HL-60 (cell line): ENCODE measurements at regions not wholly inside any gene's neighbourhood (a gene's known extent, or its start where the extent isn't known, plus 50 kb on each side); places are given as distances from the start of the nearest gene placed in this dataset.

Experiments
- DNase-seq, 2 experiments: peaks; one replicate each; pipeline ENCODE4 v3.0.0-alpha.2; 2010 to 2020; ENCODE audit warnings: low read depth in 1 of 2, low spot score in 1 of 2
- H3K27ac ChIP-seq: fragments of 250-450 bp; sonication (Bioruptor Pico); replicated peaks from 2 replicates; pipeline ENCODE4 v1.5.1; 2020; ENCODE audit warnings: mild to moderate bottlenecking, moderate library complexity
- H3K27me3 ChIP-seq: fragments of 250-450 bp; sonication (Bioruptor Pico); 2 replicates; pipeline ENCODE4 v1.5.1; 2021; ENCODE audit warnings: mild to moderate bottlenecking, moderate library complexity; ENCODE audit not compliant: insufficient read depth, poor library complexity, severe bottlenecking
- H3K4me3 ChIP-seq: replicated peaks from 2 replicates; pipeline ENCODE4 v1.5.1; 2011; ENCODE audit warnings: mild to moderate bottlenecking, control low read depth, low read length; ENCODE audit not compliant: insufficient read depth
- GABPA ChIP-seq: IDR thresholded peaks from 2 replicates; pipeline ENCODE4 v1.6.1; 2012; ENCODE audit warnings: low read depth
- POLR2AphosphoS5 ChIP-seq: IDR thresholded peaks from 2 replicates; pipeline ENCODE4 v1.6.1; 2012; ENCODE audit warnings: low read depth
- SPI1 ChIP-seq: IDR thresholded peaks from 2 replicates; pipeline ENCODE4 v1.6.1; 2012; ENCODE audit warnings: low read depth, mild to moderate bottlenecking, borderline replicate concordance
- TF ChIP-seq, protein P1 (sequence below): IDR thresholded peaks from one replicate; pipeline ENCODE4 v1.5.1; 2011; ENCODE audit warnings: low read length, control low read depth, inconsistent platforms; ENCODE audit not compliant: insufficient read depth
- TF ChIP-seq, protein P2 (sequence below): IDR thresholded peaks from 2 replicates; pipeline ENCODE4 v1.6.1; 2012; ENCODE audit warnings: low read depth; ENCODE audit not compliant: insufficient replicate concordance

DNA sequence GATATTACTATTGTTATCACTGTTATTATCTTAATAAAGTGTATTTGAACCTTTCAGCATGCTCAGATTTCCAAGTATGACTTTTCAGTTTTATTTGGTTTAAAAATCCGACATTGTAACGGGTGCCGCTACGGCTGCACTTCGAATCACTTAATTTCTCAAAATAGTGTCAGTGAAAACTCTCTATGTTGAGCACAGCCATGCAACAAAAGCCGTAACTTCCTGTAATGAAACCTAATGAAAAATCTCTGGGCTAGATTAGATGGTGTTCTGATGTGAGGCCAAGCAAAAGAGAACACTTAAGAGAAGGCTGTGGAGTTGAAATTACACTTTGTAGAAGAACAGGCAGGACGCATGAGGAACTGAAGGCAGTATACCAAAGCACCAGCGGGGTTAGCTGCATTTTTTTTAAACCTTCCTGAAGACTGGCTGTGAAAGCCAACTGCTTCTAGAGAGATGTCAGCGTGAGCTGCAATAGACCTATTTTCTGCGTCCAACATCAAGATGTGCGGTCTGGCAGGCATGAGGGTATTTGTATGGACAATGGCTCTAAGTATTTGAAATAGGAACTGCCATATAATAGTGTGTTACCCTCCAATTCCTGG, 1545.0 kb upstream of the GOT2 start:
- Histone ChIP-seq H3K4me3 (no peak overlapping the region), H3K27me3 (no peaks in the 10 kb centered on the region), H3K27ac (no peak overlapping the region)
- TF ChIP-seq, protein P1, sequence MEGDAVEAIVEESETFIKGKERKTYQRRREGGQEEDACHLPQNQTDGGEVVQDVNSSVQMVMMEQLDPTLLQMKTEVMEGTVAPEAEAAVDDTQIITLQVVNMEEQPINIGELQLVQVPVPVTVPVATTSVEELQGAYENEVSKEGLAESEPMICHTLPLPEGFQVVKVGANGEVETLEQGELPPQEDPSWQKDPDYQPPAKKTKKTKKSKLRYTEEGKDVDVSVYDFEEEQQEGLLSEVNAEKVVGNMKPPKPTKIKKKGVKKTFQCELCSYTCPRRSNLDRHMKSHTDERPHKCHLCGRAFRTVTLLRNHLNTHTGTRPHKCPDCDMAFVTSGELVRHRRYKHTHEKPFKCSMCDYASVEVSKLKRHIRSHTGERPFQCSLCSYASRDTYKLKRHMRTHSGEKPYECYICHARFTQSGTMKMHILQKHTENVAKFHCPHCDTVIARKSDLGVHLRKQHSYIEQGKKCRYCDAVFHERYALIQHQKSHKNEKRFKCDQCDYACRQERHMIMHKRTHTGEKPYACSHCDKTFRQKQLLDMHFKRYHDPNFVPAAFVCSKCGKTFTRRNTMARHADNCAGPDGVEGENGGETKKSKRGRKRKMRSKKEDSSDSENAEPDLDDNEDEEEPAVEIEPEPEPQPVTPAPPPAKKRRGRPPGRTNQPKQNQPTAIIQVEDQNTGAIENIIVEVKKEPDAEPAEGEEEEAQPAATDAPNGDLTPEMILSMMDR: no peak
- TF ChIP-seq, protein P2, sequence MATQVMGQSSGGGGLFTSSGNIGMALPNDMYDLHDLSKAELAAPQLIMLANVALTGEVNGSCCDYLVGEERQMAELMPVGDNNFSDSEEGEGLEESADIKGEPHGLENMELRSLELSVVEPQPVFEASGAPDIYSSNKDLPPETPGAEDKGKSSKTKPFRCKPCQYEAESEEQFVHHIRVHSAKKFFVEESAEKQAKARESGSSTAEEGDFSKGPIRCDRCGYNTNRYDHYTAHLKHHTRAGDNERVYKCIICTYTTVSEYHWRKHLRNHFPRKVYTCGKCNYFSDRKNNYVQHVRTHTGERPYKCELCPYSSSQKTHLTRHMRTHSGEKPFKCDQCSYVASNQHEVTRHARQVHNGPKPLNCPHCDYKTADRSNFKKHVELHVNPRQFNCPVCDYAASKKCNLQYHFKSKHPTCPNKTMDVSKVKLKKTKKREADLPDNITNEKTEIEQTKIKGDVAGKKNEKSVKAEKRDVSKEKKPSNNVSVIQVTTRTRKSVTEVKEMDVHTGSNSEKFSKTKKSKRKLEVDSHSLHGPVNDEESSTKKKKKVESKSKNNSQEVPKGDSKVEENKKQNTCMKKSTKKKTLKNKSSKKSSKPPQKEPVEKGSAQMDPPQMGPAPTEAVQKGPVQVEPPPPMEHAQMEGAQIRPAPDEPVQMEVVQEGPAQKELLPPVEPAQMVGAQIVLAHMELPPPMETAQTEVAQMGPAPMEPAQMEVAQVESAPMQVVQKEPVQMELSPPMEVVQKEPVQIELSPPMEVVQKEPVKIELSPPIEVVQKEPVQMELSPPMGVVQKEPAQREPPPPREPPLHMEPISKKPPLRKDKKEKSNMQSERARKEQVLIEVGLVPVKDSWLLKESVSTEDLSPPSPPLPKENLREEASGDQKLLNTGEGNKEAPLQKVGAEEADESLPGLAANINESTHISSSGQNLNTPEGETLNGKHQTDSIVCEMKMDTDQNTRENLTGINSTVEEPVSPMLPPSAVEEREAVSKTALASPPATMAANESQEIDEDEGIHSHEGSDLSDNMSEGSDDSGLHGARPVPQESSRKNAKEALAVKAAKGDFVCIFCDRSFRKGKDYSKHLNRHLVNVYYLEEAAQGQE: no peak
- no peak for TF ChIP-seq GABPA
- TF ChIP-seq SPI1: no peak
- no peak for TF ChIP-seq POLR2AphosphoS5
- no peak for DNase-seq

DNA sequence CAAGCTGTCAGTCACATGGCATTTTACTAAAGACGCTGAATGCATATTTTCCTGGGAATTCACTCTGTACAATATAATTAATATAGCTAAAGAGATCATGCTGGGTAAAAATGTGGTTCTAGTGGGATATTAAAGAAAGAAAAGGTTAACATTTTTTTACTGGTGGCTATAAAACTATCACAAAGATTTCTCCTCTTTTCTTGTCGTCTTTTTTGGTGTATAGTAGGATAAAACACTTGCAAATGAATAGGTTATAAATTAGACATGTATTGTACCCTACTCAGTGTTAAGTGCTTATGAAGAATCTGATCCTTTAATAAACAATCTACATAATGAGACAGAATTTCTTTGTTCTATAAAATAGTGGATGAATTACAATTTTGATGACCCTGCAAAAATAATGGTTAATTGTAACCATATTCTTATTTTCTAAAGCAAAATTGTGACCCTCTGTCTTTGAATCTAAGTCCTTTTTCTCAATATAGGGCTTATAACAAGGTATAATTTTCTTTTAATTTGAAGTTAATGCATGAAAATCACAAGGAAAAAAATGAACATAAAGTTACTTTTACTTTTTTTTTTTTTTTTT, 1540.4 kb upstream of the GOT2 start:
- TF ChIP-seq SPI1: no peak
- TF ChIP-seq, protein P2: no peak
- no peak for TF ChIP-seq POLR2AphosphoS5
- TF ChIP-seq, protein P1: no peak
- no peak for TF ChIP-seq GABPA
- DNase-seq: no peak
- Histone ChIP-seq H3K27me3 (no peaks in the 10 kb centered on the region), H3K27ac (no peak overlapping the region), H3K4me3 (no peak overlapping the region)

DNA sequence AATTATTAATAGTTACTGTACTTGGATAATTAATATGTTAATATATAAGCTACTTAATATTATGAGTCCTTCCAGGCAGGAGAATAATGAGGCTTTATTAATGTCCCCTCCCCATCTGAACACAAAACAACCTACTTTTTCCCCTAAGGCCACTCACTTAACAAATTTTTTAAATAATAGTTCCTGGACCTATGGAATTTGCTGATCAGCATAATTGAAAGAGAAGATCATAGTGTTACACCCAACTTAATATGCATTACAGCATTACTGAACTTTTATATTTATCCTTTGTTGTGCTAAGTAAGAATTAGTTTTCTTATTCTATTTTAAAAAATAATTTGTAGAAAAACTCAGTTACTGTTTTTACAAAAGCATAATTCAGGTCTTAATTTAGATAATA, 1537.7 kb upstream of the GOT2 start:
- H3K4me3 ChIP-seq: no peak overlapping the region
- TF ChIP-seq, protein P2: no peak
- no peak for TF ChIP-seq POLR2AphosphoS5
- no peak for TF ChIP-seq SPI1
- no peak for TF ChIP-seq GABPA
- TF ChIP-seq, protein P1: no peak
- H3K27me3 ChIP-seq: no peaks in the 10 kb centered on the region
- DNase-seq: no peak
- no peak overlapping the region for H3K27ac ChIP-seq
